Fibroblast of lung (primary cell): ENCODE measurements at regions not wholly inside any gene's neighbourhood (a gene's known extent, or its start where the extent isn't known, plus 50 kb on each side); places are given as distances from the start of the nearest gene placed in this dataset.

ENCODE experiments used
- DNase-seq, 2 donors: peaks; one replicate each; pipeline versions ENCODE4 v3.0.0 to v3.0.0-alpha.2; 2010; ENCODE audit warnings: low read depth in 2 of 2
- H2AFZ ChIP-seq: 2 replicates; pipeline ENCODE4 v1.5.1; 2012; ENCODE audit warnings: low read length, control low read depth, inconsistent platforms
- H3K27ac ChIP-seq: 2 replicates; pipeline ENCODE4 v1.5.1; 2011; ENCODE audit warnings: low read length, control low read depth; ENCODE audit not compliant: insufficient read depth
- H3K27me3 ChIP-seq: 2 replicates; pipeline ENCODE4 v1.5.1; 2011; ENCODE audit warnings: mild to moderate bottlenecking, low read length; ENCODE audit not compliant: control insufficient read depth, insufficient read depth
- H3K36me3 ChIP-seq: 2 replicates; pipeline ENCODE4 v1.5.1; 2011; ENCODE audit warnings: low read length; ENCODE audit not compliant: control insufficient read depth, insufficient read depth
- H3K4me1 ChIP-seq: 2 replicates; pipeline ENCODE4 v1.5.1; 2011; ENCODE audit warnings: low read length; ENCODE audit not compliant: control insufficient read depth, insufficient read depth; ENCODE audit errors: extremely low read depth
- H3K4me2 ChIP-seq: 2 replicates; pipeline ENCODE4 v1.5.1; 2011; ENCODE audit warnings: low read length, control low read depth; ENCODE audit not compliant: insufficient read depth; ENCODE audit errors: extremely low read depth
- H3K4me3 ChIP-seq, 4 experiments: fragments of 200-600 bp in 1 of 4; sonication (generic) in 1 of 4; replicated peaks in 1 of 4; 2 replicates each; pipeline ENCODE4 v1.5.1; 2011 to 2016; ENCODE audit warnings: low read length in 4 of 4, low read depth in 3 of 4, mild to moderate bottlenecking in 3 of 4, control low read depth in 2 of 4, inconsistent platforms in 1 of 4, mixed read lengths in 1 of 4; ENCODE audit not compliant: insufficient read depth in 1 of 4; ENCODE audit errors: control extremely low read depth in 1 of 4
- H3K79me2 ChIP-seq: 2 replicates; pipeline ENCODE4 v1.5.1; 2012; ENCODE audit warnings: mild to moderate bottlenecking, low read length, inconsistent platforms; ENCODE audit not compliant: control insufficient read depth, insufficient read depth
- H3K9ac ChIP-seq: 2 replicates; pipeline ENCODE4 v1.5.1; 2011; ENCODE audit warnings: mild to moderate bottlenecking, low read length, control low read depth; ENCODE audit not compliant: insufficient read depth
- H3K9me3 ChIP-seq: 2 replicates; pipeline ENCODE4 v1.5.1; 2012; ENCODE audit warnings: low read depth, low read length; ENCODE audit not compliant: control insufficient read depth, insufficient read depth
- H4K20me1 ChIP-seq: 2 replicates; pipeline ENCODE4 v1.5.1; 2011; ENCODE audit warnings: low read length; ENCODE audit not compliant: control insufficient read depth, insufficient read depth; ENCODE audit errors: extremely low read depth
- EZH2 ChIP-seq: IDR thresholded peaks from 2 replicates; pipeline ENCODE4 v1.5.1; 2012; ENCODE audit warnings: low read length, control low read depth, mild to moderate bottlenecking; ENCODE audit errors: missing control alignments
- TF ChIP-seq, protein P1 (sequence below), 2 donors: IDR thresholded peaks in 1 of 2; conservative IDR thresholded peaks in 1 of 2; 1 replicate in 1 of 2; 2 replicates in 1 of 2; pipeline ENCODE4 v1.5.1; 2011 to 2012; ENCODE audit warnings: low read length in 2 of 2, control low read depth in 1 of 2, inconsistent platforms in 1 of 2, low read depth in 1 of 2, mild to moderate bottlenecking in 1 of 2

DNA sequence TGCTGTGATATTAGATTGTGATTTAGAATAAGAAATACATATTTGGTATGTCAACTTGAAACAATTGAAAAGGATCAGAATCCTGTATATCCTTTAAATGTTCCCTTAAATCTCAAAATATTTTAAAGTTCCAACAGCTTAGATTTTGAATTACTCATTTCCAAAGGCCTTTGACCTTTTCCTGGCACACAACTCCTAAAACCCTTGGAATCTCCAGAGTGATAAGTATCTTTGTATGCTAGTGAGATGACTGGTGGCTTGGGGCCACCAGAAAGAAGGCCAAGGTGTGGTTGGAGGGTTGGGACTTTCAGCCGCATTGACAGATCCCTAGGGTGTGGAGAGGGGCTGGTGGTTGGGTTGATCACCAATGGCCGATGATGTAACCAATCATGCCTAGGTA lies 104.7 kb downstream of the YIPF5 start:
- no peak for DNase-seq
- Histone ChIP-seq H3K4me3 (no peak overlapping the region), H3K9me3 (no peaks in the 10 kb centered on the region), H4K20me1 (no peaks in the 10 kb centered on the region), H3K4me1 (peaks cover 2% of the 10 kb centered on the region), H3K27me3 (no peaks in the 10 kb centered on the region), H3K79me2 (no peaks in the 10 kb centered on the region), H3K36me3 (no peaks in the 10 kb centered on the region), H2AFZ (no peak overlapping the region), H3K4me2 (no peak overlapping the region), H3K9ac (no peak overlapping the region), H3K27ac (no peak overlapping the region)
- no peak for TF ChIP-seq EZH2
- TF ChIP-seq, protein P1, sequence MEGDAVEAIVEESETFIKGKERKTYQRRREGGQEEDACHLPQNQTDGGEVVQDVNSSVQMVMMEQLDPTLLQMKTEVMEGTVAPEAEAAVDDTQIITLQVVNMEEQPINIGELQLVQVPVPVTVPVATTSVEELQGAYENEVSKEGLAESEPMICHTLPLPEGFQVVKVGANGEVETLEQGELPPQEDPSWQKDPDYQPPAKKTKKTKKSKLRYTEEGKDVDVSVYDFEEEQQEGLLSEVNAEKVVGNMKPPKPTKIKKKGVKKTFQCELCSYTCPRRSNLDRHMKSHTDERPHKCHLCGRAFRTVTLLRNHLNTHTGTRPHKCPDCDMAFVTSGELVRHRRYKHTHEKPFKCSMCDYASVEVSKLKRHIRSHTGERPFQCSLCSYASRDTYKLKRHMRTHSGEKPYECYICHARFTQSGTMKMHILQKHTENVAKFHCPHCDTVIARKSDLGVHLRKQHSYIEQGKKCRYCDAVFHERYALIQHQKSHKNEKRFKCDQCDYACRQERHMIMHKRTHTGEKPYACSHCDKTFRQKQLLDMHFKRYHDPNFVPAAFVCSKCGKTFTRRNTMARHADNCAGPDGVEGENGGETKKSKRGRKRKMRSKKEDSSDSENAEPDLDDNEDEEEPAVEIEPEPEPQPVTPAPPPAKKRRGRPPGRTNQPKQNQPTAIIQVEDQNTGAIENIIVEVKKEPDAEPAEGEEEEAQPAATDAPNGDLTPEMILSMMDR (conservative IDR thresholded peaks at IDR 0.05 in 1 of 2, IDR thresholded peaks at IDR 0.05 in 1 of 2; ENCODE audit: low read depth in 1 of 2, low read length in 2 of 2): no peak

- TF ChIP-seq, protein P1 (conservative IDR thresholded peaks at IDR 0.05 in 1 of 2, IDR thresholded peaks at IDR 0.05 in 1 of 2; ENCODE audit: low read depth in 1 of 2, low read length in 2 of 2): no peak
- TF ChIP-seq EZH2: no peak
- H3K27ac ChIP-seq: no peak overlapping the region
- DNase-seq: peak; percentile 29 to 82
Observed at GRCh38 chr5:144072518-144072927, 97.9 kb downstream of the YIPF5 start.

DNA sequence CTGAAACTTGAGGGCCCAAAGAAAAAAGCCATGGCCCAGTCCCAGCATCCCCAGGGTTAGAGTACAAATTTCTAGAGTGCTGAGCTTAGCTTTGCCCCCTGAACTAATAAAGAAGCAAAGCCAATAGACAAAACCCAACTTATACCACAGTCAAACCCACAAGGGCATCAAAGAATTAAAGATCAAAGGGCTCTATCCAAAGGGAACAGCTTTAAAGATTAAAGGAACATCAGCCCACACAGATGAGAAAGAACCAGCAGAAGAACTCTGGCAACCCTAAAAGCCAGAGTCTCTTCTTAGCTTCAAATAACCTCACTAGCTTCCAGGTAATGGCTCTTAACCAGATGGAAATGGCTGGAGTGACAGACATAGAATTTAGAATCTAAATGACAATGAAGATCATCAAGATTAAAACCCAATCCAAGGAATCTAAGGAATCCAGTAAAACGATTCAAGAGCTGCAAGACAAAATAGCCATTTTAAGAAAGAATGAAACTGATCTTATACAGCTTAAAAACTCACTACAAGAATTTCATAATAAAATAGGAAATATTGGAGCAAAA lies 93.9 kb downstream of the YIPF5 start:
- Histone ChIP-seq H3K79me2 (no peaks in the 10 kb centered on the region), H3K9ac (no peak overlapping the region), H3K27me3 (no peaks in the 10 kb centered on the region), H3K27ac (no peak overlapping the region), H3K36me3 (no peaks in the 10 kb centered on the region), H2AFZ (no peak overlapping the region), H3K4me2 (no peak overlapping the region), H3K4me1 (peaks cover 2% of the 10 kb centered on the region), H3K4me3 (no peak overlapping the region), H4K20me1 (no peaks in the 10 kb centered on the region), H3K9me3 (no peaks in the 10 kb centered on the region)
- TF ChIP-seq, protein P1 (conservative IDR thresholded peaks at IDR 0.05 in 1 of 2, IDR thresholded peaks at IDR 0.05 in 1 of 2; ENCODE audit: low read depth in 1 of 2, low read length in 2 of 2): no peak
- TF ChIP-seq EZH2: no peak
- DNase-seq: no peak

More at GRCh38 chr5:144072518-144072927, 97.9 kb downstream of the YIPF5 start:
- no peaks in the 10 kb centered on the region for H4K20me1 ChIP-seq
- no peaks in the 10 kb centered on the region for H3K79me2 ChIP-seq
- H3K4me3 ChIP-seq: no peak overlapping the region
- no peaks in the 10 kb centered on the region for H3K36me3 ChIP-seq
- H2AFZ ChIP-seq: no peak overlapping the region
- peaks cover 4% of the 10 kb centered on the region for H3K4me1 ChIP-seq
- H3K9me3 ChIP-seq: no peaks in the 10 kb centered on the region
- no peak overlapping the region for H3K9ac ChIP-seq
- H3K4me2 ChIP-seq: peak overlapping the region; percentile 35
- no peaks in the 10 kb centered on the region for H3K27me3 ChIP-seq
